GM19395 (cell line): ENCODE measurements at regions not wholly inside any gene's neighbourhood (a gene's known extent, or its start where the extent isn't known, plus 50 kb on each side); places are given as distances from the start of the nearest gene placed in this dataset.
"Not testable (repeated sequence)": the region's sequence is repeated elsewhere in the genome, so short reads cannot be mapped to it uniquely, and the experiment has no call there.

ENCODE experiments used
- ATAC-seq: cut with Tn5 transposase; IDR thresholded peaks from one replicate; pipeline ENCODE4 v1.9.1; 2021; ENCODE audit warnings: mild to moderate bottlenecking, moderate library complexity; ENCODE audit not compliant: unreplicated experiment

DNA sequence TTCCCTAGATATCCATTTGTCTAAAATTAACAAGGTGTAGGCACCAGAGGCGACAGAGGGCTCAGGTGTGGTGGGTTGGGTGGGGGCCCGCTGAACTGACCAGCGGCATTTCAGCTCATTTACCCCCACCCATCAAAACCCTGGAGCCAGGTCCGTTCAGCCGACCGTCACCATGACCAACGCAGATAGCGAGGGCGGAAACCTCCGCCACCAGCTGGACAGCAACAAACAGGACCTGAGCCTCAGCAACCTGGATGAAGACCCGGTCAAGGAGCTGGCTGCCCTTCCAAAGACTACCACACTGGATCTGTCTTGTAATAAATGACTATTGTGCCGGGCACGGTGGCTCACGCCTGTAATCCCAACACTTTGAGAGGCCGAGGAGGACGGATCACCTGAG is 120.8 kb upstream of the LGSN start:
- no peak for ATAC-seq

DNA sequence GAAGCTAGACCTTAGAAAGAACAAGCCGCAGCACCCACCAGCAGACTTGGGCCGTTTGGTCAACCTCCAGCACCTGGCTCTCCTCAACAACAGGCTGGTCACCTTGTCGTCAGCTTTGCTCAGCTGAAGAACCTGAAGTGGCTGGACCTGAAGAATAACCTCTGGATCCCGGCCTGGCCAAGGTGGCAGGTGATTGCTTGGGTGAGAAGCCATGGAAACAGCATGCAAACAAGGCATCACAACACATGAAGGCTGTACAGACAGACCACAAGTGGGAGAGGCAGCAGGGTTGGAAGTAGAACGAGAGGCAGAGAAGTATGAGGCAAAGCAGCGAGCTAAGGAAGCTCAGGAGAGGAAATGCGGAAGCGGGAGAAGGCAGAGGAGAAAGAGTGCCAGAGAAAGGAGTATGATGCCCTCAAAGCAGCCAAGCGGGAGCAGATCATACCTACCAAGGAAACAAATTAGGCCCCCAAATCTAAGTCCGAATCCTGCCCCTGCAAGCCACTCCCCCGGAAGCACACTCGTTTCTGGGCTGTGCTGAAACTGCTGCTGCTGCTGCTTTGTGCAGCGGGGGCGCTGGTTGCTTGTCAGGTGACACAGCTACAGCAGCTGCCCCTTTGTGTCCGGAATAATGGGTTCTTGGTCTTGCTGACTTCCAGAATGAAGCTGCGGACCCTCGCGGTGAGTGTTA is 121.6 kb upstream of the LGSN start:
- no peak for ATAC-seq

GRCh38 chr6:63442870-63443269 is 123.1 kb upstream of the LGSN start:
- no peak for ATAC-seq

DNA sequence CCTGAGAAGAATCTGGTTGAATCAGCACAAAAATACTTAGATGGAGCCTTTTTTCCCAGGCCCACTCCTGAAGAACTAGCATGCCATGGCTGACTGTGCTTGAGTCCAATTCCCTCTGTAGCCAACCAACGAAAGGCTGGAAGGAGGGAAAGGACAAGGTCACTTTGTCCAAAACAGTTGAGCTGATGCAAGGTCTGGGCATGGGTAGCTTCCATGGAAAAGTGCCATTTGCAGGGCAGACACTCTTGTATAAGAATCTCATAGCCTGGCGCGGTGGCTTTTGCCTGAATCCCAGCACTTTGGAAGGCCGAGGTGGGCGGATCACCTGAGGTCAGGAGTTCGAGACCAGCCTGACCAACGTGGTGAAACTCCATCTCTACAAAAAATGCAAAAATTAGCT is 125.0 kb upstream of the LGSN start:
- ATAC-seq: no peak

DNA sequence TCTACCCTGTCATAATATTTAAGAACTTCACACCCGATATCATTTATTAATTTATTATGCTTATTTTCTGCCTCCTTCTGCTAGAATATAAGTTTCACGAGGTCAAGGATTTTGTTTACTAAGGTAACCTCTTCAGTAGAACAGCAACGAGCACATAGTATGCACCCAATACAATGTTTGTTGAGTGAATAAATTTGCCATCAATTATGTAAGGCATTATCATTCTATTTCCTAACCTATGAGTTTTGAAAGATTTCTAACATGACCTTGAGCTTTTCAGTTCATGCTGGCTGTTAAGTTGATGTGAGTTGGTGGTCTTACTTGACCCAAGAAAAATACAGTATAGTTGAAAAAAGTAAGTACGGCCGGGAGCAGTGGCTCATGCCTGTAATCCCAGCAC is 125.9 kb upstream of the LOC128125822 start:
- ATAC-seq: no peak

- ATAC-seq: no peak
These were observed 125.1 kb upstream of the LOC128125822 start for GRCh38 chr6:63447134-63447533.

GRCh38 chr6:63448229-63448628 is 124.1 kb upstream of the LOC128125822 start:
- no peak for ATAC-seq

DNA sequence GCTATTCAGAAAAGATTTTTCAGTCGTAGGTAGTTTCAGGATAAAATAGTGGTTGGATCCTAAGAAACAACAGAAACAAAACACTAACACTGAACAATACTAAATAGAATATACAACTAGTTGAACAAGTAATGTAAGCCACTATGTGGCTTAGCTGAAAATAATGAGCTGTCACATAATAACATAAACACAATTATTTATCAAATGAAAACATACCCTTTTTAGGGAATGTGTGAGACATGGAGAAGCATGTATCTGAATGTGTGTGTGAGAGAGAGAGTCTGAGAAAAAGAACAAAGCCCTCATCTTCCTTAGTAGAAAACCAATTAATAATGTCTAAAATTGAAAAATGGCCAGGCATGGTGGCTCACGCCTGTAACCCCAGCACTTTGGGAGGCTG is 122.6 kb upstream of the LOC128125822 start:
- ATAC-seq: no peak

GRCh38 chr6:63451238-63451637 is 121.0 kb upstream of the LOC128125822 start:
- ATAC-seq: no peak

- ATAC-seq: no peak
These were observed 120.2 kb upstream of the LOC128125822 start for GRCh38 chr6:63452125-63452524.

GRCh38 chr6:63456734-63457133 is 115.5 kb upstream of the LOC128125822 start:
- no peak for ATAC-seq

- ATAC-seq: peak; percentile 90
These were observed 113.7 kb upstream of the LOC128125822 start for GRCh38 chr6:63458480-63459115.

DNA sequence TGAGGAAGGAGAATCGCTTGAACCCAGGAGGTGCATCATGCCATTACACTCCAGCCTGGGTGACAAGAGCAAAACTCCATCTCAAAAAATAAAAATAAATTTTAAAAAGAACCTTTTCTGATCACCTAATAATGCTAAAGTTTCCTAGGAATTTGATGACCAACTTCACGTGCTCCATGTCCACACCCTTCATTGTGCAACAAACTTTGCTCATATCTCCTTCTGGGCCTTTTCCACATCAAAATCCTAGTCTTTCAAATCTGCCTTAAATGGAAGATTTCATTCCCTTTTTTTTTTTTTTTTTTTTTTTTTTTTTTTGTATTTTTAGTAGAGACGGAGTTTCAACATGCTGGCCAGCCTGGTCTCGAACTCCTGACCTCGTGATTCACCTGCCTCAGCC is 112.5 kb upstream of the LOC128125822 start:
- ATAC-seq: no peak

DNA sequence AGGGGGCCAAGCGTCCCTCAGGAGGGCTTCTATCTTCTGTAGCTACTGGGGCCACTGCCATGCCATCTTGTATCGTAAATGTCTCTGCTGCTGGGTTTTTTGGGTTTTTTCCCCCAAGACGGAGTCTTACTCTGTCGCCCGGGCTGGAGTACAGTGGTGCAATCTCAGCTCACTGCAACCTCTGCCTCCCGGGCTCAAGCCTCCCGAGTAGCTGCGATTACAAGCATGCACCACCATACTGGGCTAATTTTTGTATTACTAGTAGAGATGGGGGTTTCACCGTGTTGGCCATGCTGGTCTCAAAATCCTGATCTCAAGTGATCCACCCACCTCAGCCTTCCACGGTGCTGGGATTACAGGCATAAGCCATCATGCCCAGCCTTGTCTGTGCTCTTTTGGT is 111.3 kb upstream of the LOC128125822 start:
- no peak for ATAC-seq

DNA sequence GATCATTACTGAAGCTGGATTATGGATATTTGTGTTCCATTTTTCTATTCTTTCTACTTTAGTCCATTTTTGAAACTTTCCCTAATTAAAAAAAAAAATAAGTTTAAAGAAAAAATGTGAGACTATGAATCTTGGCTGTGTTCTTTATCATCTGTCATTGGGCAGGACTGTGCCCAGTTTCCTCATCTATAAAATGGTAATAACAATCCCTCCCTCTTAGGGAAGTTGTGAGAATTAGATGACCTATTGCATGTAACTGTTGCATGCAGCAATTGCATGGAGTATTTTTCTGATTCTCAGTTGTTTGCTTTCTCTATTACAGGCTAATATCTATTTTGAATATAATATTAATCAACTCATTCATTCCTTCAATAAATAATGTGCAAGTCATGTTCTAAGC is 108.2 kb upstream of the LOC128125822 start:
- ATAC-seq: no peak

- ATAC-seq: no peak
These were observed 106.5 kb upstream of the LOC128125822 start for GRCh38 chr6:63465750-63466149.

DNA sequence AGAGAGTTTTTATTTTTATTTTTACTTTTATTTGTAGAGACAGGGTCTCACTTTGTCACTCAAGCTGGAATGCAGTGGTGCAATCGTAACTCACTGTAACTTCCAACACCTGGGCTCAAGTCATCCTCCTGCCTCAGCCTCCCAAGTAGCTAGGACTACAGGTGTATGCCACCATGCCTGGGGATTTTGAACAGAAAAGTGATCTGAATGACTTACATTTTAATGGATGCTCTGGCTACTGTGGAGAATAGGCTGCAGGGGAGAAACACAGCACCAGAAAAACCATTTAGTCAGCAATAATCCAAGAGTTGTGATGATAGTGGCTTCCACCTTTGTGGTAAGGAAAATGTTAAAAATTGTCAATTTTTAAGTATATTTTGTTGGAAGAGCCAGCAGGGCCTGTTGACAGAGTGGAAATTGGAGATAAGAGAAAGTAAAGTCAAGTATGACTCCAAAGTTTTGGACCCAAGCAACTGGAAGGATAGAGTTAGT is 106.0 kb upstream of the LOC128125822 start:
- ATAC-seq: no peak

- no peak for ATAC-seq
These were observed 104.9 kb upstream of the LOC128125822 start for GRCh38 chr6:63467247-63467954.

- not testable (repeated sequence) for ATAC-seq
These were observed 101.1 kb upstream of the LOC128125822 start for GRCh38 chr6:63471145-63471544.

DNA sequence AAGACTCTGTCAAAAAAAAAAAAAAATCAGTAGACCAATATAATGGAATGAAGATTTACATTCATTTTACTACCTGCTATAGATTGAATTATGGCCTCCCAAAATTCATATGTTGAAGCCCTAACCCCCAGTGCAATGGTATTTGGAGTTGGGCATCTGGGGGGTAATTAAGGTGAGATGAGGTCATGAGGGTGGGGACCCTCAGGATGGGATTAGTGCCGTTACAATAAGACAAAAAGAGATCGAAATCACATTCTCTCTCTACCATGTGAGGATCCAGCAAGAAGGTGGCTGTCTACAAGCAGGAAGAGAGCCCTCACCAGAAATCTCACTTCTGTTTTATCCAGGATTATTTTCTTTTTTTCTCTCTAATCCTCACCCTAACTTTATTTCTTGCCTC is 100.6 kb upstream of the LOC128125822 start:
- no peak for ATAC-seq

GRCh38 chr6:63475707-63476106 is 96.6 kb upstream of the LOC128125822 start:
- no peak for ATAC-seq

- ATAC-seq: no peak
These were observed 96.0 kb upstream of the LOC128125822 start for GRCh38 chr6:63476302-63476701.
